GM12878 (cell line): ENCODE measurements at regions not wholly inside any gene's neighbourhood (a gene's known extent, or its start where the extent isn't known, plus 50 kb on each side); places are given as distances from the start of the nearest gene placed in this dataset.

Source experiments
- CTCF ChIP-seq, 3 experiments: IDR thresholded peaks in 2 of 3; conservative IDR thresholded peaks in 1 of 3; 2 replicates each; pipeline ENCODE4 v1.5.1; 2011; ENCODE audit warnings: low read depth in 3 of 3, low read length in 3 of 3, mild to moderate bottlenecking in 3 of 3, control low read depth in 2 of 3, moderate library complexity in 2 of 3, inconsistent platforms in 1 of 3, mixed read lengths in 1 of 3; ENCODE audit not compliant: control insufficient read depth in 2 of 3, insufficient read depth in 1 of 3; ENCODE audit errors: extremely low read depth in 1 of 3
- E4F1 ChIP-seq: fragments of 450-650 bp; IDR thresholded peaks from 2 replicates; pipeline ENCODE4 v1.6.1; 2018; ENCODE audit warnings: borderline replicate concordance, mild to moderate bottlenecking; ENCODE audit not compliant: partially characterized antibody
- ELK1 ChIP-seq: IDR thresholded peaks from 2 replicates; pipeline ENCODE4 v1.6.1; 2012; ENCODE audit warnings: low read depth, low read length, improper control_type of control experiment
- EP300 ChIP-seq, 2 experiments: fragments of 150-350 bp in 1 of 2; IDR thresholded peaks; 2 replicates each; pipeline ENCODE4 v1.6.1; 2011 to 2012; ENCODE audit warnings: low read depth in 2 of 2, low read length in 2 of 2, borderline replicate concordance in 1 of 2, improper control_type of control experiment in 1 of 2, inconsistent platforms in 1 of 2; ENCODE audit not compliant: control insufficient read depth in 1 of 2
- GABPA ChIP-seq: IDR thresholded peaks from 2 replicates; pipeline ENCODE4 v1.6.1; 2014; ENCODE audit warnings: antibody characterized with exemption, low read depth, mild to moderate bottlenecking, inconsistent platforms
- HDGF ChIP-seq: fragments of 450-650 bp; IDR thresholded peaks from 2 replicates; pipeline ENCODE4 v1.6.1; 2016; ENCODE audit warnings: antibody characterized with exemption
- JUND ChIP-seq: IDR thresholded peaks from 2 replicates; pipeline ENCODE4 v1.6.1; 2012; ENCODE audit warnings: low read depth, mild to moderate bottlenecking, low read length, improper control_type of control experiment, moderate library complexity
- NR2C2 ChIP-seq: IDR thresholded peaks from 2 replicates; pipeline ENCODE4 v1.6.1; 2011; ENCODE audit warnings: borderline replicate concordance, low read depth; ENCODE audit not compliant: control insufficient read depth, insufficient read length
- POLR2A ChIP-seq: IDR thresholded peaks from 2 replicates; pipeline ENCODE4 v1.6.1; 2011; ENCODE audit warnings: low read depth, mild to moderate bottlenecking, low read length
- RAD21 ChIP-seq: IDR thresholded peaks from 2 replicates; pipeline ENCODE4 v1.6.1; 2011; ENCODE audit warnings: mild to moderate bottlenecking, low read depth, low read length, moderate library complexity; ENCODE audit not compliant: insufficient read depth
- STAT1 ChIP-seq: fragments of 450-650 bp; conservative IDR thresholded peaks from 2 replicates; pipeline ENCODE4 v1.6.1; 2014; ENCODE audit warnings: antibody characterized with exemption, mild to moderate bottlenecking
- TAF1 ChIP-seq: IDR thresholded peaks from 2 replicates; pipeline ENCODE4 v1.6.1; 2011; ENCODE audit warnings: mild to moderate bottlenecking, low read depth, low read length, borderline replicate concordance
- ZNF24 ChIP-seq: fragments of 450-650 bp; IDR thresholded peaks from 2 replicates; pipeline ENCODE4 v1.6.1; 2017; ENCODE audit warnings: antibody characterized with exemption, mild to moderate bottlenecking

GRCh38 chr5:120052916-120053828 lies 410.9 kb upstream of the PRR16 start:
- TF ChIP-seq NR2C2 (no peak), TAF1 (no peak), CTCF (IDR thresholded peaks at IDR 0.05 in 2 of 3, conservative IDR thresholded peaks at IDR 0.05 in 1 of 3; ENCODE audit: control insufficient read depth in 2 of 3, extremely low read depth in 1 of 3, insufficient read depth in 1 of 3, low read depth in 3 of 3, low read length in 3 of 3) (no peak), JUND (no peak), STAT1 (no peak), ZNF24 (no peak), E4F1 (no peak), EP300 (IDR thresholded peaks at IDR 0.05; ENCODE audit: borderline replicate concordance in 1 of 2, control insufficient read depth in 1 of 2, low read depth in 2 of 2, low read length in 2 of 2) (no peak), GABPA (no peak), ELK1 (no peak), RAD21 (no peak), POLR2A (no peak), HDGF (no peak)
